KMS-11 (cell line): ENCODE measurements at regions not wholly inside any gene's neighbourhood (a gene's known extent, or its start where the extent isn't known, plus 50 kb on each side); places are given as distances from the start of the nearest gene placed in this dataset.

Experiments
- H2AFZ ChIP-seq: fragments of 200-600 bp; sonication (generic); 2 replicates; pipeline ENCODE4 v1.6.1; 2016; ENCODE audit warnings: antibody characterized with exemption, mixed run types, low read depth
- H3K27ac ChIP-seq: fragments of 200-600 bp; sonication (generic); 2 replicates; pipeline ENCODE4 v1.6.1; 2016; ENCODE audit warnings: mild to moderate bottlenecking, mixed run types
- H3K27me3 ChIP-seq: fragments of 200-600 bp; sonication (generic); 2 replicates; pipeline ENCODE4 v1.6.1; 2017; ENCODE audit warnings: mild to moderate bottlenecking, low read depth, mixed run types, moderate library complexity; ENCODE audit not compliant: insufficient read depth
- H3K36me3 ChIP-seq: fragments of 200-600 bp; sonication (generic); 2 replicates; pipeline ENCODE4 v1.6.1; 2017; ENCODE audit warnings: mild to moderate bottlenecking, mixed run types; ENCODE audit not compliant: insufficient read depth
- H3K4me1 ChIP-seq: fragments of 200-600 bp; sonication (generic); 2 replicates; pipeline ENCODE4 v1.6.1; 2016; ENCODE audit warnings: mild to moderate bottlenecking, low read depth, mixed run types; ENCODE audit not compliant: poor library complexity, severe bottlenecking
- H3K4me2 ChIP-seq: fragments of 200-600 bp; sonication (generic); 2 replicates; pipeline ENCODE4 v1.7.0; 2016; ENCODE audit warnings: mild to moderate bottlenecking, mixed run types
- H3K4me3 ChIP-seq: fragments of 200-600 bp; sonication (generic); IDR thresholded peaks from 2 replicates; pipeline ENCODE4 v1.6.1; 2017; ENCODE audit warnings: low read depth, low read length, mixed read lengths; ENCODE audit not compliant: insufficient read depth
- H3K79me2 ChIP-seq: fragments of 200-600 bp; sonication (generic); 2 replicates; pipeline ENCODE4 v1.6.1; 2016; ENCODE audit warnings: low read depth, mixed run types; ENCODE audit not compliant: insufficient read depth
- H3K9ac ChIP-seq: fragments of 200-600 bp; sonication (generic); 2 replicates; pipeline ENCODE4 v1.6.1; 2016; ENCODE audit warnings: mild to moderate bottlenecking, mixed run types
- H4K20me1 ChIP-seq: fragments of 200-600 bp; sonication (generic); 2 replicates; pipeline ENCODE4 v1.6.1; 2016; ENCODE audit warnings: mild to moderate bottlenecking, mixed run types; ENCODE audit not compliant: insufficient read depth
- TF ChIP-seq, protein P1 (sequence below): fragments of 200-600 bp; sonication (generic); conservative IDR thresholded peaks from 2 replicates; pipeline ENCODE4 v1.6.1; 2017; ENCODE audit warnings: low read depth, mild to moderate bottlenecking, antibody characterized with exemption, low read length, moderate library complexity, mixed read lengths

DNA sequence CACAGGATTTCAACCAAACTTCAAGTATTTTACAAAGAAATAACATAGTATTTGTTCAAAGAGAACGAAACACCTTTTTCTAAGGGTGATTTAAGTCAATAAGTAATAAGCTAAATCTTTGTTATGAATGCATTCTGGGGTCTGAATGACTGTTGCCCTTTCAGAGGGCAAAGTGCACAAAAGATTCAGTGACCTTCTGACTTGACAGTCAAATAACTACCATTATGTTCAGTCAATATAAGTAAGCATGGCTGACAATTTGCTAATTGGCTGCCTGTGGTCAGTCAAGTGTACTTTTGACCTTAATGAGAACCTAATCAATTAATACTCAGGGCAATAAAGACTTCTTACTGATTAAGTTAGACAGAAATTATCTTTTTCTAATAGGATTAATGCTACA, 133.1 kb upstream of the NANOGP8 start:
- TF ChIP-seq, protein P1, sequence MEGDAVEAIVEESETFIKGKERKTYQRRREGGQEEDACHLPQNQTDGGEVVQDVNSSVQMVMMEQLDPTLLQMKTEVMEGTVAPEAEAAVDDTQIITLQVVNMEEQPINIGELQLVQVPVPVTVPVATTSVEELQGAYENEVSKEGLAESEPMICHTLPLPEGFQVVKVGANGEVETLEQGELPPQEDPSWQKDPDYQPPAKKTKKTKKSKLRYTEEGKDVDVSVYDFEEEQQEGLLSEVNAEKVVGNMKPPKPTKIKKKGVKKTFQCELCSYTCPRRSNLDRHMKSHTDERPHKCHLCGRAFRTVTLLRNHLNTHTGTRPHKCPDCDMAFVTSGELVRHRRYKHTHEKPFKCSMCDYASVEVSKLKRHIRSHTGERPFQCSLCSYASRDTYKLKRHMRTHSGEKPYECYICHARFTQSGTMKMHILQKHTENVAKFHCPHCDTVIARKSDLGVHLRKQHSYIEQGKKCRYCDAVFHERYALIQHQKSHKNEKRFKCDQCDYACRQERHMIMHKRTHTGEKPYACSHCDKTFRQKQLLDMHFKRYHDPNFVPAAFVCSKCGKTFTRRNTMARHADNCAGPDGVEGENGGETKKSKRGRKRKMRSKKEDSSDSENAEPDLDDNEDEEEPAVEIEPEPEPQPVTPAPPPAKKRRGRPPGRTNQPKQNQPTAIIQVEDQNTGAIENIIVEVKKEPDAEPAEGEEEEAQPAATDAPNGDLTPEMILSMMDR = no peak
- no peaks in the 10 kb centered on the region for H3K36me3 ChIP-seq
- no peaks in the 10 kb centered on the region for H3K4me1 ChIP-seq
- H4K20me1 ChIP-seq = no peaks in the 10 kb centered on the region
- no peaks in the 10 kb centered on the region for H3K79me2 ChIP-seq
- no peak overlapping the region for H3K27ac ChIP-seq
- H3K4me2 ChIP-seq = no peak overlapping the region
- H3K4me3 ChIP-seq = no peak overlapping the region
- no peak overlapping the region for H3K9ac ChIP-seq
- no peak overlapping the region for H2AFZ ChIP-seq
- H3K27me3 ChIP-seq = no peaks in the 10 kb centered on the region

DNA sequence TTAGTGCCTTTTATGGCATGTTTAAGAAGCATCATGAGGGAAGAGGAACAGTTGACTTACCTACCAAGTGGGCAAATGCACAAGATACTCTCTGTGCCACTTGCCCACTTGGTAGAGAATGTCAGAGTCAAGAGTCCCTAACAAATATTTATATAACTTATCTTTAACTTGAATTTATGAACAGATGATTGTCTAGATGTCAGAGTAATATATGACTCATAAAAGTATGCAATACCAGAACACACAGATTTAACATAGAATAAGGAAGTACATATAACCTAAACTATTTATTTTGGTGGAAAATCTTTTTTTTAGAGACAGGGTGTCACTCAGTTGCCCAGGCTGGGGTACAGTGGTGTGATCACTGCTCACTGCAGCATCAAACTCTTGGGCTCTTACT, 130.0 kb upstream of the NANOGP8 start:
- Histone ChIP-seq H3K9ac (no peak overlapping the region), H3K79me2 (no peaks in the 10 kb centered on the region), H4K20me1 (no peaks in the 10 kb centered on the region), H3K4me3 (no peak overlapping the region), H3K27me3 (no peaks in the 10 kb centered on the region), H3K27ac (no peak overlapping the region), H2AFZ (no peak overlapping the region), H3K36me3 (no peaks in the 10 kb centered on the region), H3K4me2 (no peak overlapping the region), H3K4me1 (no peaks in the 10 kb centered on the region)
- TF ChIP-seq, protein P1 = no peak

DNA sequence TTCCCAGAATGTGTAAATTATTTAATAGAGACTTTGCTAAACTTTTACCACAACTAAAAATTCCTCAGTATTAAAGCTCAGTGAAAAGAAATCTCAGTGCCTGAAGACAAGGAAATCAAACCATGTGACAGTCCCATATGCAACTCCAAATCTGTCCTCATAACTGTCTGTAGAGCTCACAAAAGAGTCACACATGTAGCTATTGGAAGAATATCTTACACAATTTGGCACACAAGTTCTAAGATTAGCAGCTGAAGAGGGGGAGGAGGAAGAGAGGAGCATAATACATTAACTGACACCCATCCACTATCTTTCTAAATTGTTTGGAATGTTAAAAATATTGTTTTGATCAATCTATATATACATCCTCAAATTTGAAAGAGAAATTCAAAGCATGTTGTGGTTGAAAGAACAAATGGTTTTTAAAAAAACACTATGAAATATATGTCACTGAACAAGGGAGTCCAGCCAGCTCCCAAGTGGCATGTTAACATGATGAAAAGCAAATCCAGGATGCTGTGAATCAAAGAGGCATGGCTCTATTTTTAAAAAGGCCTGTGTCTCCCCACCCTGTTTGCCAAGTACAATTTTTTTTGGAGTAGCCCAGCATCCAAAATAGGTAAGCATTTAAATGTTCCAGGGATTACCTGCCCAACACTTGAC, 126.3 kb upstream of the NANOGP8 start:
- no peaks in the 10 kb centered on the region for H4K20me1 ChIP-seq
- no peak overlapping the region for H2AFZ ChIP-seq
- H3K4me3 ChIP-seq = no peak overlapping the region
- no peaks in the 10 kb centered on the region for H3K4me1 ChIP-seq
- H3K27ac ChIP-seq = no peak overlapping the region
- H3K4me2 ChIP-seq = no peak overlapping the region
- TF ChIP-seq, protein P1 = no peak
- H3K36me3 ChIP-seq = no peaks in the 10 kb centered on the region
- H3K79me2 ChIP-seq = no peaks in the 10 kb centered on the region
- H3K9ac ChIP-seq = no peak overlapping the region
- no peaks in the 10 kb centered on the region for H3K27me3 ChIP-seq

DNA sequence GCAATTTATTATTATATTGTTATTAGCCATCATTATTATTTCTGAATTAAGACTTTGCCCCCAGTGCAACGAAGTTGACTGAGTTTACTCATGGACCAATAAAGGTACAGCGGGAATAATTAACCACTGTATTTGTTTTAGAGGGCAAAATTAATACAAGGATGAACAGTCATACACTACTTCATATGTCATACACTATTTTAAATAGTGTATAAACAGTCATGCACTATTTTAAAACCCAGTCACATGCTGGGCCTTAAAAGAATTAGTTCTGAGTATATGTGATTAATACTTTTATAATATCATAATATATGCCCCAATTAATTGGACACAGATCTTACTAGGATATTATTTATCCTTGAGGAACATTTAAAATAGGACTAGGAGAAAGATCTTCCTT, 125.3 kb upstream of the NANOGP8 start:
- no peak overlapping the region for H3K4me2 ChIP-seq
- no peaks in the 10 kb centered on the region for H3K36me3 ChIP-seq
- H3K9ac ChIP-seq = no peak overlapping the region
- H4K20me1 ChIP-seq = no peaks in the 10 kb centered on the region
- no peaks in the 10 kb centered on the region for H3K27me3 ChIP-seq
- no peak overlapping the region for H2AFZ ChIP-seq
- no peaks in the 10 kb centered on the region for H3K79me2 ChIP-seq
- no peak overlapping the region for H3K4me3 ChIP-seq
- no peaks in the 10 kb centered on the region for H3K4me1 ChIP-seq
- no peak overlapping the region for H3K27ac ChIP-seq
- TF ChIP-seq, protein P1 = no peak
